HepG2 (cell line): ENCODE measurements at regions not wholly inside any gene's neighbourhood (a gene's known extent, or its start where the extent isn't known, plus 50 kb on each side); places are given as distances from the start of the nearest gene placed in this dataset.

Experiments used
- ATAC-seq: fragments of 200-7000 bp; cut with Tn5 transposase; 3 replicates; pipeline ENCODE4 v1.9.1; 2020; ENCODE audit warnings: mild to moderate bottlenecking, moderate library complexity
- BruUV-seq: library from RNA; stranded (reverse); fragments of 400-500 nt; replicated peaks from 2 replicates; lab custom pipeline; 2021; lab: Mats Ljungman, UMichigan
- CTCF ChIA-PET: fragments of 300-600 bp; formaldehyde crosslinking; extraction: SDS; loops from one replicate; lab custom pipeline; 2021; ENCODE audit warnings: low total read pairs, inconsistent platforms, low intra/inter-chr PET ratio; lab: Yijun Ruan, JAX
- POLR2A ChIA-PET: fragments of 350-600 bp; sonication (Branson Sonifier 250); formaldehyde crosslinking; loops from one replicate; lab custom pipeline; 2020; ENCODE audit warnings: antibody characterized with exemption, inconsistent platforms; lab: Yijun Ruan, JAX
- DNase-seq: peaks from one replicate; pipeline ENCODE4 v3.0.0-alpha.2; 2015; ENCODE audit warnings: low spot score
- FAIRE-seq: peaks from 3 replicates; lab custom pipeline; 2011; peaks lifted over from hg19 to GRCh38; lab: Jason Lieb, UNC
- H2AFZ ChIP-seq: one replicate; pipeline ENCODE4 v1.6.1; 2011; ENCODE audit warnings: low read length, inconsistent platforms
- H3K27ac ChIP-seq: fragments of 300-600 bp; 3 replicates; pipeline ENCODE4 v1.8.0; 2011; ENCODE audit warnings: mixed run types, mild to moderate bottlenecking, mixed read lengths, low read length, inconsistent platforms; ENCODE audit not compliant: insufficient read depth; ENCODE audit errors: extremely low read length
- H3K27me3 ChIP-seq, 2 experiments: fragments of 200-600 bp in 1 of 2; 2 replicates in 1 of 2; 3 replicates in 1 of 2; pipeline versions ENCODE4 v1.6.0 to v1.8.0; 2011; ENCODE audit warnings: low read length in 2 of 2, mild to moderate bottlenecking in 2 of 2, moderate library complexity in 2 of 2, inconsistent platforms in 1 of 2; ENCODE audit not compliant: insufficient read depth in 2 of 2, control insufficient read depth in 1 of 2
- H3K36me3 ChIP-seq, 2 experiments: fragments of 200-600 bp in 1 of 2; replicated peaks in 1 of 2; 2 replicates in 1 of 2; 3 replicates in 1 of 2; pipeline versions ENCODE4 v1.5.1 to v1.8.0; 2011; ENCODE audit warnings: low read length in 2 of 2, inconsistent platforms in 1 of 2; ENCODE audit not compliant: insufficient read depth in 2 of 2, control insufficient read depth in 1 of 2
- H3K4me1 ChIP-seq: 2 replicates; pipeline ENCODE4 v1.5.1; 2012; ENCODE audit warnings: low read length, inconsistent platforms; ENCODE audit not compliant: insufficient read depth
- H3K4me2 ChIP-seq: 2 replicates; pipeline ENCODE4 v1.6.0; 2011; ENCODE audit warnings: low read depth, low read length, inconsistent platforms
- H3K4me3 ChIP-seq, 3 experiments: fragments of 200-600 bp in 1 of 3; sonication (generic), shearing (Covaris generic) in 1 of 3; replicated peaks in 1 of 3; 2 replicates each; pipeline ENCODE4 v1.5.1; 2011 to 2016; ENCODE audit warnings: low read length in 3 of 3, inconsistent platforms in 2 of 3, low read depth in 2 of 3, mild to moderate bottlenecking in 2 of 3, control low read depth in 1 of 3, mixed read lengths in 1 of 3; ENCODE audit not compliant: insufficient read depth in 1 of 3
- H3K79me2 ChIP-seq: one replicate; pipeline ENCODE4 v1.6.1; 2011; ENCODE audit warnings: low read length, inconsistent platforms; ENCODE audit not compliant: insufficient read depth
- H3K9ac ChIP-seq: 2 replicates; pipeline ENCODE4 v1.6.0; 2011; ENCODE audit warnings: mild to moderate bottlenecking, low read depth, low read length, inconsistent platforms; ENCODE audit not compliant: insufficient read depth
- H3K9me3 ChIP-seq: 2 replicates; pipeline ENCODE4 v1.5.1; 2012; ENCODE audit warnings: mild to moderate bottlenecking, low read length
- H4K20me1 ChIP-seq: 2 replicates; pipeline ENCODE4 v1.6.0; 2011; ENCODE audit warnings: inconsistent platforms, mild to moderate bottlenecking, low read length, moderate library complexity; ENCODE audit not compliant: insufficient read depth
- ARID4A ChIP-seq: sonication (generic); formaldehyde crosslinking; IDR thresholded peaks from 2 replicates; pipeline ENCODE4 v1.5.0; 2020; ENCODE audit warnings: mild to moderate bottlenecking, missing genetic modification reagents, borderline replicate concordance
- HNRNPK ChIP-seq: fragments of 200-400 bp; formaldehyde crosslinking; IDR thresholded peaks from 2 replicates; pipeline ENCODE4 v1.6.1; 2018; ENCODE audit warnings: low read length, low read depth, moderate library complexity, mild to moderate bottlenecking; ENCODE audit not compliant: poor library complexity, severe bottlenecking
- ISX ChIP-seq: sonication (generic); formaldehyde crosslinking; conservative IDR thresholded peaks from 2 replicates; pipeline ENCODE4 v1.5.0; 2020; ENCODE audit warnings: missing genetic modification reagents
- NFIB ChIP-seq: sonication (generic); formaldehyde crosslinking; IDR thresholded peaks from 2 replicates; pipeline ENCODE4 v1.9.0; 2021; ENCODE audit warnings: missing genetic modification reagents, mild to moderate bottlenecking, borderline replicate concordance
- NFKB2 ChIP-seq: sonication (generic); formaldehyde crosslinking; IDR thresholded peaks from 2 replicates; pipeline ENCODE4 v1.4.0; 2020; ENCODE audit warnings: missing genetic modification reagents, borderline replicate concordance
- SYNCRIP ChIP-seq: fragments of 200-400 bp; formaldehyde crosslinking; IDR thresholded peaks from 2 replicates; pipeline ENCODE4 v1.6.1; 2018; ENCODE audit warnings: mild to moderate bottlenecking, low read depth, low read length; ENCODE audit not compliant: insufficient read depth
- TIGD3 ChIP-seq: sonication (generic); formaldehyde crosslinking; IDR thresholded peaks from 2 replicates; pipeline ENCODE4 v1.5.1; 2020; ENCODE audit warnings: mild to moderate bottlenecking, missing genetic modification reagents, borderline replicate concordance
- TRIM22 ChIP-seq: fragments of 450-650 bp; IDR thresholded peaks from 2 replicates; pipeline ENCODE4 v1.6.1; 2017
- YEATS2 ChIP-seq: sonication (generic); formaldehyde crosslinking; IDR thresholded peaks from 2 replicates; pipeline ENCODE4 v1.4.0; 2020; ENCODE audit warnings: missing genetic modification reagents, borderline replicate concordance
- ZFP90 ChIP-seq: sonication (generic); formaldehyde crosslinking; IDR thresholded peaks from 2 replicates; pipeline ENCODE4 v1.8.0; 2022; ENCODE audit warnings: missing genetic modification reagents, mild to moderate bottlenecking, inconsistent platforms, borderline replicate concordance
- ZNF354B ChIP-seq: sonication (generic); formaldehyde crosslinking; IDR thresholded peaks from 2 replicates; pipeline ENCODE4 v1.8.0; 2022; ENCODE audit warnings: mild to moderate bottlenecking, missing genetic modification reagents
- ZNF44 ChIP-seq: sonication (generic); formaldehyde crosslinking; IDR thresholded peaks from 2 replicates; pipeline ENCODE4 v1.5.1; 2020; ENCODE audit warnings: mild to moderate bottlenecking, missing genetic modification reagents
- ZNF761 ChIP-seq: sonication (generic); formaldehyde crosslinking; conservative IDR thresholded peaks from 2 replicates; pipeline ENCODE4 v1.4.0; 2020; ENCODE audit warnings: mild to moderate bottlenecking, missing genetic modification reagents
- ZNF777 ChIP-seq: sonication (generic); formaldehyde crosslinking; IDR thresholded peaks from 2 replicates; pipeline ENCODE4 v1.4.0; 2020; ENCODE audit warnings: missing genetic modification reagents
- WGBS: methylation state at CpG from one replicate; pipeline ENCODE4 v1.1.6; 2017; ENCODE audit warnings: low lambda C conversion rate; 5-methylcytosine and 5-hydroxymethylcytosine counted together
- in situ Hi-C: cut with HindIII; loops from 2 replicates; pipeline ENCODE4 v1.10.0; 2017; ENCODE audit warnings: low pct_unique_long_range_greater_than_20kb; ENCODE audit not compliant: extremely low pct_ligation_motif_present
- intact Hi-C: fragments of 100-400 bp; cut with micrococcal nuclease; formaldehyde crosslinking; loops from one replicate; pipeline ENCODE4 v1.10.0; 2022; ENCODE audit not compliant: unreplicated experiment
- TF ChIP-seq, protein P1 (sequence below): IDR thresholded peaks from 2 replicates; pipeline ENCODE4 v1.6.1; 2012; ENCODE audit warnings: low read depth, low read length, improper control_type of control experiment
- TF ChIP-seq, protein P2 (sequence below): sonication (generic); formaldehyde crosslinking; IDR thresholded peaks from 2 replicates; pipeline ENCODE4 v1.4.0; 2020; ENCODE audit warnings: missing genetic modification reagents

- no peak for FAIRE-seq
- POLR2A ChIA-PET: no interaction called here
Observed at GRCh38 chr2:188220535-188220934, 71.1 kb upstream of the GULP1 start.

More at GRCh38 chr2:188220535-188220934, 71.1 kb upstream of the GULP1 start:
- Histone ChIP-seq H3K9ac (no peak overlapping the region), H3K9me3 (no peaks in the 10 kb centered on the region), H3K4me3 (no peak overlapping the region), H3K4me2 (no peak overlapping the region), H3K27ac (no peak overlapping the region), H3K4me1 (no peaks in the 10 kb centered on the region), H3K27me3 (no peaks in the 10 kb centered on the region), H3K36me3 (no peaks in the 10 kb centered on the region), H3K79me2 (no peaks in the 10 kb centered on the region), H4K20me1 (no peaks in the 10 kb centered on the region), H2AFZ (no peak overlapping the region)
- in situ Hi-C loops (no loop called here), intact Hi-C loops (no loop called here)
- TF ChIP-seq HNRNPK (no peak), ZNF44 (CRISPR knock-in tag) (no peak), NFIB (no peak), TIGD3 (no peak), TRIM22 (no peak), SYNCRIP (no peak), ISX (CRISPR knock-in tag) (no peak), NFKB2 (CRISPR knock-in tag) (no peak), ZNF354B (CRISPR knock-in tag) (no peak), ARID4A (CRISPR knock-in tag) (no peak), ZFP90 (no peak), YEATS2 (CRISPR knock-in tag) (no peak), ZNF761 (CRISPR knock-in tag) (no peak), ZNF777 (CRISPR knock-in tag) (no peak)
- TF ChIP-seq, protein P1, sequence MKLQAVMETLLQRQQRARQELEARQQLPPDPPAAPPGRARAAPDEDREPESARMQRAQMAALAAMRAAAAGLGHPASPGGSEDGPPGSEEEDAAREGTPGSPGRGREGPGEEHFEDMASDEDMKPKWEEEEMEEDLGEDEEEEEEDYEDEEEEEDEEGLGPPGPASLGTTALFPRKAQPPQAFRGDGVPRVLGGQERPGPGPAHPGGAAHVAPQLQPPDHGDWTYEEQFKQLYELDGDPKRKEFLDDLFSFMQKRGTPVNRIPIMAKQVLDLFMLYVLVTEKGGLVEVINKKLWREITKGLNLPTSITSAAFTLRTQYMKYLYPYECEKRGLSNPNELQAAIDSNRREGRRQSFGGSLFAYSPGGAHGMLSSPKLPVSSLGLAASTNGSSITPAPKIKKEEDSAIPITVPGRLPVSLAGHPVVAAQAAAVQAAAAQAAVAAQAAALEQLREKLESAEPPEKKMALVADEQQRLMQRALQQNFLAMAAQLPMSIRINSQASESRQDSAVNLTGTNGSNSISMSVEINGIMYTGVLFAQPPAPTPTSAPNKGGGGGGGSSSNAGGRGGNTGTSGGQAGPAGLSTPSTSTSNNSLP: no peak
- TF ChIP-seq, protein P2, sequence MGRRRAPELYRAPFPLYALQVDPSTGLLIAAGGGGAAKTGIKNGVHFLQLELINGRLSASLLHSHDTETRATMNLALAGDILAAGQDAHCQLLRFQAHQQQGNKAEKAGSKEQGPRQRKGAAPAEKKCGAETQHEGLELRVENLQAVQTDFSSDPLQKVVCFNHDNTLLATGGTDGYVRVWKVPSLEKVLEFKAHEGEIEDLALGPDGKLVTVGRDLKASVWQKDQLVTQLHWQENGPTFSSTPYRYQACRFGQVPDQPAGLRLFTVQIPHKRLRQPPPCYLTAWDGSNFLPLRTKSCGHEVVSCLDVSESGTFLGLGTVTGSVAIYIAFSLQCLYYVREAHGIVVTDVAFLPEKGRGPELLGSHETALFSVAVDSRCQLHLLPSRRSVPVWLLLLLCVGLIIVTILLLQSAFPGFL: no peak
- WGBS: 0% methylated on average over 2 of the region's 2 CpGs
- no peak for DNase-seq
- CTCF ChIA-PET: no interaction called here
- no peak for ATAC-seq
- no TSS peak for BruUV-seq
